ENCODE measurements at regions not wholly inside any gene's neighbourhood (a gene's known extent, or its start where the extent isn't known, plus 50 kb on each side); places are given as distances from the start of the nearest gene placed in this dataset.
"Not testable (repeated sequence)": the region's sequence is repeated elsewhere in the genome, so short reads cannot be mapped to it uniquely, and the experiment has no call there.

DNA sequence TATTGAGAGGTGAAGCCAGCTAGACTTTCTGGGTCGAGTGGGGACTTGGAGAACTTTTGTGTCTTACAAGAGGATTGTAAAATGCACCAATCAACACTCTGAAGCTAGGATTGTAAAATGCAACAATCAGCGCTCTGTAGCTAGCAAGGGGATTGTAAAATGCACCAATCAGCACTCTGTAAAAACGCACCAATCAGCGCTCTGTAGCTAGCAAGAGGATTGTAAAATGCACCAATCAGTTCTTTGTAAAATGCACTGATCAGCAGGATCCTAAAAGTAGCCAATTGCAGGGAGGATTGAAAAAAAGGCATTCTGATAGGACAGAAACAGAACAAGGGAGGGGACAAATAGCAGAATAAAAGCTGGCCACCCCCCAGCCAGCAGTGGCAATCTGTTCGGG is 68.1 kb upstream of the BOD1 start:
- TF ChIP-seq TAF1, CEBPB, NRF1, MAFK (IDR thresholded peaks at IDR 0.05; ENCODE audit: low read depth, low read length): not testable (repeated sequence)
